ENCODE measurements at regions not wholly inside any gene's neighbourhood (a gene's known extent, or its start where the extent isn't known, plus 50 kb on each side); places are given as distances from the start of the nearest gene placed in this dataset.

- DNase-seq, result peak; percentile 68
These were observed 335.3 kb downstream of the PABPC4L start for GRCh38 chr4:133866328-133866699.

DNA sequence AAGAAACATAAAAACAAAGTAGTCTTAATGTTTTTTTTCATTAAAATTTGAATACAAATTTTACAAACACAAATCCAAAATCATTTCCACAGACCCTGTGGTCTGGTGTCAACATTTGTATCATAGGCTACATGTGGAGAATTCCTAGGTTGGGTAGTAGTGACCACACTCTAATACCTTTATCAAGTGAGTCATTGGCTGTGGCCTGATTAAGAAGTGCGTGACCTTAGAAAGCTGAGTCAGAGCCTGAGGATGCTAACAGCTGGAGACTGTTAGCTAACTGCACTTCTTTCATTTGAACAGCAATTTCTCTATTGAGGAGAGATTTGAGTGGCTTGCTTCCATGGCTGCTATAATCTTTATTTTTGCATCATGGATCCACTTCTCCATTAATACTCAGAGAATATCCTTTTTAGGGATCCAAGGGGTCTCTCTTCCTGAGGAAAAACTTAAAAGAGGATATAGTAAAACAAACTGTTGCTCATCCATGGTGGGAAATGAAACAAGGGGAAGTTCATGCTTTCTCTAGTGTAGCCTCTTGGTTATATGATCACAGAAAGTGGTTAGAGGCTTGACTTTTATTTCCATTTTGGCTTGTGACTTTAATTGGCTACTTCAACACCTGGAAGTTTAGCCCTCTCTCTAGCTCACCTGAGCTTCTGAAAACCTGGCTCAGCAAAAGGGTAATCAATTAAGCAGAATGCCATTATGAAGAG, 335.8 kb downstream of the PABPC4L start:
- DNase-seq, result peak; percentile 54

DNA sequence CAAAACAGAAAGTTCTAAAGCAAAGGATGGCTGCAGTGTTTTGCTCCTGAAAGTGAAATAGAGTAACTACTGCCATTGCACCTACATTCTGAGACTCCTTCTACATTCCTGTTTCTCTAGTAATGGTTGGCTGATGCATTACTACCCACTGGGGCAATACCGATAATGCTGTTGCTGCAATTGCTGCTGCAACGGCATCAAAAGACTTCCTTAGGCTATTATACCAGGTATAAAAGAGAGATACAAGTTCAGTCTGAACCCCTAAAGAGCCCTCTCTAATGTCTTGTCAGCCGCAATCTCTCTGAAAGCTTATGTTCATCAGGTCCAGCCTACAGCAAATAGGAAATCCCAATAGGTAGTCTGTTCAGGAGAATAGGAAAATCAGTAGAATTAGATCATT, 338.4 kb downstream of the PABPC4L start:
- DNase-seq, result no peak

- DNase-seq, result no peak
These were observed 344.7 kb downstream of the PABPC4L start for GRCh38 chr4:133856731-133857355.

- no peak for DNase-seq
These were observed 346.6 kb downstream of the PABPC4L start for GRCh38 chr4:133855001-133855400.

DNA sequence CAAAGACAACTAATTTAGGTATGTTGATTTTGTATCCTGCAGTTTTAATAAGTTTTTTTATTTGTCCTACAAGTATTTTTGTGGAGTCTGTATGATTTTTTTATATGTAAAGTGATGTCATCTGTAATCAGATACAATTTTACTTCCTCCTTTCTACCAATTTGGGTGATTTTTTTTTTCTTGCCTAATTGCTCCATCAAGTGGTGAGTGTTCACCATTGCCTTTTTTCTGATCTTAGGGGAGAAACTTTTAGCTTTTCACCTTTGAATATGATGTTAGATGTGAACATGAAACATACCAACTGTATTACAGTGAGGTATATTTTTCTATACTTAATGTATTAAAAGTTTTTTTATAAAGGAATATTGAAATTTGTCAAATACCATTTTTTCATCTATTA, 362.3 kb downstream of the PABPC4L start:
- peak; percentile 2 for DNase-seq

DNA sequence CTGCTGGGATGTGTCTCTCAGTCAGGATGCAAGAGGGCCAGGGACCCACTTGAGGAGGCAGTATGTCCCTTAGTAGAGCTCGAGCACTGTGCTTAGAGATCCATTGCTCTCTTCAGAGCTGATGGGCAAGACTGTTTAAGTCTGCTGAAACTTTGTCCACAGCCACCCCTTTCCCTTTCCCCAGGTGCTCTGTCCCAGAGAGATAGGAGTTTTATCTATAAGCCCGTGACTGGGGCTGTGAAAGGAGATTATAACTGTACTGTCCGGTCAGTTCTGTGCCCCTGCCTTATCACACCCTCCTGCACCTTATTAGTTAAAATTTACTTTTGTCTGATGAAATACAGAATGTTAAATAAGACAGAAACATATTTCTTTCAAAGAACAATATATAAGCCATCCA, 378.4 kb downstream of the PABPC4L start:
- no peak for DNase-seq

DNA sequence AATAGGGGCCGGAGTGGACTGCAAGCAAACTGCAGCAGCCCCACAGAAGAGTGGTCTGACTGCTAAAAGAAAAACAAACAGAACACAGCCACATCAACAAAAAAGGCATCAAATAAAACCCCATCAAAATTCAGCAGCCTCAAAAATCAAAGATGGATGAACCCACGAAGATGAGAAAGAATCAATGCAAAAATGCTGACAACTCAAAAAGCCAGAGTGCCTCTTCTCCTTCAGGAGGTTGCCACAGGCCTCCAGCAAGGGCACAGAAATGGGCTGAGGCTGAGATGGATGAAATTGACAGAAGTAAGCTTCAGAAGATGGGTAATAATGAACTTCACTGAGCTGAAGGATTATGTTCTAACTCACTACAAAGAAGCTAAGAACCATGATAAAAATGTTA, 388.6 kb downstream of the PABPC4L start:
- no peak for DNase-seq

GRCh38 chr4:133812236-133812635, 389.4 kb downstream of the PABPC4L start:
- no peak for DNase-seq

GRCh38 chr4:133808151-133808550, 393.4 kb downstream of the PABPC4L start:
- DNase-seq, result no peak

- no peak for DNase-seq
These were observed 398.2 kb downstream of the PABPC4L start for GRCh38 chr4:133803341-133803740.

- no peak for DNase-seq
These were observed 399.0 kb downstream of the PABPC4L start for GRCh38 chr4:133802359-133803140.

- DNase-seq, result peak; percentile 24
These were observed 399.7 kb downstream of the PABPC4L start for GRCh38 chr4:133801883-133802282.

GRCh38 chr4:133800966-133801365, 400.6 kb downstream of the PABPC4L start:
- no peak for DNase-seq

- no peak for DNase-seq
These were observed 401.8 kb downstream of the PABPC4L start for GRCh38 chr4:133799717-133800315.

DNA sequence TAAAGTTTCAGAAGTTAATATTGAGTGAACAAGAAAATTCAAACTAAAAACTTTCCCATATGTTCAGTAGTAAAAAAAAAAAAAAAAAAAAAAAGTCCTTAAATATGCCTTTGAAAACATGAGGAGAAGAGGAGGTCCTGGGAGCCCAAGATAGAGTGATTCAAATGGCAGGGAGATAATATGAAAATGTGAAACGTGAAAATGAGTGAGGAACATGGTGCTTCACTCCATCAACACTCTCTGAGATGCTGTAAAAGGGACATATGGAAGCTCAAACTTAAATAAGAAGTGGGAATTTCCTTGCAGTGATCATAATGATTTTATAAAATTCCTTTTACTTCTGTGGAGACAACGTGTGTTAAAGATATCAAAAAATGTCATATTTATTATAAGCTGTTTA, 423.9 kb downstream of the PABPC4L start:
- no peak for DNase-seq

GRCh38 chr4:133776961-133777360, 424.6 kb downstream of the PABPC4L start:
- DNase-seq, result no peak

DNA sequence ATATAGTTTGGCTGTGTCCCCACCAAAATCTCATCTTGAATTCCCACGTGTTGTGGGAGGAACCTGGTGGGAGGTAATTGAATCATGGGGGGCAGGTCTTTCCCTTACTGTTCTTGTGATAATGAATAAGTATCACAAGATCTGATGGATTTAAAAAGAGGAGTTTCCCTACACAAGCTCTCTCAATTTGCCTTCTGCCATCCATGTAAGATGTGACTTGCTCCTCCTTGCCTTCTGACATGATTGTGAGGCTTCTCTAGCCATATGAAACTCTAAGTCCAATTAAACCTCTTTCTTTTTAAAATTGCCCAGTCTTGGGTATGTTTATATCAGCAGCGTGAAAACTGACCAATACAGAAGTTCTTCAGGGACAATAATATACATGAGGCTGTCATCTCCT, 425.1 kb downstream of the PABPC4L start:
- DNase-seq, result no peak

GRCh38 chr4:133775881-133776280, 425.7 kb downstream of the PABPC4L start:
- no peak for DNase-seq

DNA sequence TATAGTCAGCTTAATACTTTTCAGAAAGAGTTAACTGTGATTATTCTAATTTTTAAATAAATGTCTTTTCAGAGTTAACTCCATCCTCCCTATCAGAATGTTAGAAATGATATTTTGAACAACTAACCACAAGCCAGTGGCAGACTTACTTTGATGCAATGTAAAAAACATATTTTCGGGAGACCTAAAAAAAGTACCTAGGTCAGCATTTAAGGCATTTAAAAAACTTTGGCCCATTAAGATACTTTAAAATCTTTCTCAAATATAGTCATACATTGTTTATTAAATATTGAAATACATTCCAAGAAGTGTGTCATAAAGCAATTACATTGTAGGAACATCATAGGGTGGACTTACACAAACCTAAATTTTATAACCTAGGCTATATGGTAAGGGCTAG, 426.1 kb downstream of the PABPC4L start:
- DNase-seq, result no peak

- DNase-seq, result no peak
These were observed 442.2 kb downstream of the PABPC4L start for GRCh38 chr4:133759428-133759827.

DNA sequence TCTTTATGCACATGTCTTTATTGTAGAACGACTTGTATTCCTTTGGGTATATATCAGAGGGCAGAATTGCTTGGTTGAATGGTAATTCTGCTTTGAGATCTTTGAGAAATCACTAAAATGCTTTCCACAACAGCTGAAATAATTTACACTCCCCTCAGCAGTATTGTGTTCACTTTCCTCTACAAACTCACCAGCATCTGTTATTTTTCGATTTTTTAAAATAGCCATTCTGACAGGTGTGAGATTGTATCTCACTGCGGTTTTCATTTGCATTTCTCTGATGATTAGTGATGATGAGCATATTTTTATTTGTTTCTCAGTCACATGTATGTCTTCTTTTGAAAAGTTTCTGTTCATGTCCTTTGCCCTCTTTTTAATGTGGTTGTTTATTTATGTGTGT, 459.8 kb downstream of the PABPC4L start:
- no peak for DNase-seq

GRCh38 chr4:133720001-133720400, 481.6 kb downstream of the PABPC4L start:
- DNase-seq, result no peak

GRCh38 chr4:133719098-133719497, 482.5 kb downstream of the PABPC4L start:
- no peak for DNase-seq

Measured in NCI-H69 (cell line).